Ectodermal cell (in vitro differentiated cells): ENCODE measurements at regions not wholly inside any gene's neighbourhood (a gene's known extent, or its start where the extent isn't known, plus 50 kb on each side); places are given as distances from the start of the nearest gene placed in this dataset.

Source experiments
- H3K27ac ChIP-seq: 2 replicates; pipeline ENCODE4 v1.7.0; 2013; ENCODE audit warnings: mild to moderate bottlenecking, low read depth, low read length; ENCODE audit not compliant: insufficient read depth, poor library complexity, severe bottlenecking
- H3K27me3 ChIP-seq: 2 replicates; pipeline ENCODE4 v1.7.0; 2013; ENCODE audit warnings: mild to moderate bottlenecking, low read length; ENCODE audit not compliant: insufficient read depth, control insufficient read depth, poor library complexity, severe bottlenecking
- H3K36me3 ChIP-seq: one replicate; pipeline ENCODE4 v1.7.0; 2013; ENCODE audit warnings: low read length; ENCODE audit not compliant: control insufficient read depth, insufficient read depth
- H3K4me1 ChIP-seq: one replicate; pipeline ENCODE4 v1.7.0; 2013; ENCODE audit warnings: low read length; ENCODE audit not compliant: control insufficient read depth, insufficient read depth
- H3K4me3 ChIP-seq: 2 replicates; pipeline ENCODE4 v1.7.0; 2013; ENCODE audit warnings: low read depth, low read length, control low read depth; ENCODE audit not compliant: insufficient read depth
- H3K9me3 ChIP-seq: 2 replicates; pipeline ENCODE4 v1.7.0; 2013; ENCODE audit warnings: mild to moderate bottlenecking, low read length, moderate library complexity; ENCODE audit not compliant: control insufficient read depth
- WGBS, 2 experiments: methylation state at CpG; one replicate each; pipeline ENCODE4 v1.1.7; 2013; ENCODE audit warnings: missing lambda C conversion rate in 2 of 2; 5-methylcytosine and 5-hydroxymethylcytosine counted together

DNA sequence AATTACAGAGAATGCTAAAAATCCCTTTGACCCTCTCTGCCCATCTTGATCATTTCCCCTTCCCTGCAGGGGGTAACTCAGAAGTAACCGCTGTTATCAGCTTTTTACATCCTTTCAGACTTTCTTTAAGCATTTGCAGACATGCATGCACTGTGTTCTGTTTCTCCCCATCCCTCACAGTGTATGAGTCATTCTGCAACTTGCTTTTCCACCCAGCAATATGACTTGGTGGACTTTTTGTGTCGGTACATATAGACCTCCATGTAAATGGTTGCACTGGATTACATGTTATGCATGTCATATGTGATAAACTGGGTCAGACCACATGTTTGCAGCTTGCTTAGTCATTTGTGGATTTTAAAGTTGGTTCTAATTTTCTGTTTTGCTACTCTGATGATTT lies 87.7 kb upstream of the NECTIN1 start:
- H3K36me3 ChIP-seq, result no peaks in the 10 kb centered on the region

DNA sequence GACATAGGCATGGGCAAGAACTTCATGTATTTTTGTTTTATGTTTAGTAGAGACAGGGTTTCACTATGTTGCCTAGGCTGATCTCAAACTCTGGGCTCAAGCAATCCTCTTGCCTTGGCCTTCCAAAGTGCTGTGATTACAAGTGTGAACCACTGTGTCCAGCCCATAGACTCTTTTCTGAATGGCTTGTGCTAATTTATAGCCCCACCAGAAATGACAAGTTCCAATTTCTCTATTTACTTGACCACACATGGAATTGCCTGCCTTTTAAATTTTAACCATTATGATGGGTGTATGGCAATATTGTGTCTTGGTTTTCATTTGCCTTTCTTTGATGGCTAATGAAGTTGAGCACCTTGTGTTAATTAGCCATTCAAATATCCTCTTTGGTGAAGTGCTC lies 85.8 kb upstream of the NECTIN1 start:
- Histone ChIP-seq H3K9me3 (no peaks in the 10 kb centered on the region), H3K27ac (no peak overlapping the region), H3K4me1 (peaks cover 5% of the 10 kb centered on the region), H3K36me3 (no peaks in the 10 kb centered on the region), H3K27me3 (no peaks in the 10 kb centered on the region), H3K4me3 (no peak overlapping the region)

More for the DNA sequence above, 87.7 kb upstream of the NECTIN1 start:
- H3K4me3 ChIP-seq, result no peak overlapping the region
- no peaks in the 10 kb centered on the region for H3K27me3 ChIP-seq
- no peak overlapping the region for H3K27ac ChIP-seq
- H3K9me3 ChIP-seq, result no peaks in the 10 kb centered on the region
- 53 to 61% methylated on average over 2 of the region's 2 CpGs for WGBS, 2 experiments
- peaks cover 5% of the 10 kb centered on the region for H3K4me1 ChIP-seq

DNA sequence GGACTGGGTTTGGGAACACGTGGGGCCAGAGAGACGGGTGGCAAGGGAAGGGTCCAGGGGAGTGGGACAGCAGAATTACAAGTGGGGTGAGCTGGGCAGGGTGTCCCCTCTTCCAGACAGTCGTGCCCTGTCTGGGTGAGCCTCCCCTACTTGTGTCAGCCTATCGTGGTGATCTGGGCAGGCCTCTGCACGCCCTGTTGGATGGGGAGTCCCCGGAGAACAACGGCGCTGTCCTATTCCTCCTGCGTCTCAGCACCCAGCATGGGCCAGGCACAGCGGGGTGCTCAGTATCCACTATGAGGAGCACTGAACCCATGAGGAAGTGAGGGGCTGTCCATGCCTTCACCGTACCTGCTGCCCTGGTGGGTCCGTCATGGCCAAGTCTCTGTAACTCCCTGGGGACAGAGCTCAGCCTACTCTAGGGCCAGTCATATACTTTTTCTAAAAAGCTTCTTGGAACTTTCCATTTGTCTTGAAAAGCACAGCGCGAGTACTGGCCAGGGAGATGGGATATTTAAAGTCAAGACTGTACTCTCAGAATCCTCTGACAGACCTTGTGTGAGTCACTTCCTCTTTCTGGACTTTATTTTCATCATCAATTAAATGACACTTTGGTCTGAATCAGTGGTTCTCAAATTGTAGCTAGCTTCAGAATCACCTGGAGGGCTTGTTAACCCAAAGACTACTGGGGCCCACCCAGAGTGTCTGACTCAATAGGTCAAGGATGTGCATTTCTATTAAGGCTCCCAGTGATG lies 81.7 kb upstream of the NECTIN1 start:
- no peaks in the 10 kb centered on the region for H3K4me1 ChIP-seq
- H3K4me3 ChIP-seq, result no peak overlapping the region
- WGBS, 2 experiments, result 93 to 94% methylated on average over 14 of the region's 14 CpGs
- no peaks in the 10 kb centered on the region for H3K27me3 ChIP-seq
- H3K9me3 ChIP-seq, result no peaks in the 10 kb centered on the region
- H3K27ac ChIP-seq, result no peak overlapping the region
- H3K36me3 ChIP-seq, result no peaks in the 10 kb centered on the region

DNA sequence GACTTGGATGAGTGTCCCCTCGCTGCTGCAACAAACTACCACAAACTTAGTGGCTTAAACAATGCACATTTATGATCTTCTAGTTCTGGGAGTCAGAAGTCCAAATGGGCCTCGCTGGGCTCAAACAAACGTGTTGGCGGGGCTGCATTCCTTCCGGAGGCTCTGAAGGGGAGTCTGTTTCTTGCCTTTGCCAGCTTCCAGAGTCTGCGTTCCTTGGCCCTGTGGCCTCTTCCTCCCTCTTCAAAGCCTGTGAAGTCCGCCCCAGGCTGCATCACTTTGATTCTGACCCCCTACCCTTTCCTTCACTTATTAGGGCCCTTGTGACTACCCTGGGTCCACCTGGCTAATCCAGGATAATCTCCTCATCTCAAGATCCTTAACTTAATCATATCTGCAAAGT lies 80.3 kb upstream of the NECTIN1 start:
- Histone ChIP-seq H3K27ac (no peak overlapping the region), H3K36me3 (no peaks in the 10 kb centered on the region), H3K27me3 (no peaks in the 10 kb centered on the region), H3K4me3 (no peak overlapping the region), H3K9me3 (no peaks in the 10 kb centered on the region), H3K4me1 (no peaks in the 10 kb centered on the region)
- 88% methylated on average over 7 of the region's 7 CpGs for WGBS, 2 experiments

DNA sequence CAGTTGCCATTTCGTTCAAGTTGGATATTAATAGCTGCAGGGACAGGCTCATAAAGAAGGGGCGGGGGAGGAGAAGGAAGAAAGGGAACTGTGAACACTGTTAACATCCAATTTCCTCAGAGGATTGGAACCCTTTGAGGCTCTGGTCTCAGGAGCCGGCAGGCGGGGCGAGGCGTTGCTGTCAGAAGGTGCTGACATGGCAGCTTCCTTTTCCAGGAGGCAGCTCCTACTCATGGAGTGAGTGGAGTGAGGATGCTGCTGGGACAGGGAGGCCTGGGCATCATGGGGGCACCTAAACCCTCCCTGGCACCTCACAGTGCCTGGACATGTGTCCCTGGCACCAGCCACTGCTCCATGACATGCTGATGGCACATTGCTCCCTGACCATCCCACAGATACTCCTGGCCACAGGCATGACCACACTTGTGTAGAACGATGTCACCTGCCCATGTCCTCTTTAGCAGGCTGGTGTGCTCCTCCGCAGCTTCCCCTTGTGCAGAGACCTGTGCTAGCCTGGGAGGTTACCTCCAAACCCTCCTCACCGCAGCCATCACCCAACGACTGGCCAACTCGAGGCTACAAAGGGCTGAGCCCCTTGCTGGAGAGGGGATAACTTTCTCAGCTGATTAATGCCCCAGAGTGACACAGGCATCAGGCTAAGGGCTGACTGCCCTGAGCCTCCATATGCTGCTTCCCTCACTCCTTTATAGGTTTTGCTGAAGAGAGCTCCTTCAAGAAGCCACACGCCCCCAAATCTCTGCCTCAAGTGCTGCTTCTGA lies 79.6 kb upstream of the NECTIN1 start:
- H3K4me3 ChIP-seq, result no peak overlapping the region
- H3K36me3 ChIP-seq, result no peaks in the 10 kb centered on the region
- WGBS, 2 experiments, result 88 to 89% methylated on average over 12 of the region's 12 CpGs
- H3K27me3 ChIP-seq, result no peaks in the 10 kb centered on the region
- H3K27ac ChIP-seq, result no peak overlapping the region
- no peaks in the 10 kb centered on the region for H3K4me1 ChIP-seq
- H3K9me3 ChIP-seq, result no peaks in the 10 kb centered on the region

DNA sequence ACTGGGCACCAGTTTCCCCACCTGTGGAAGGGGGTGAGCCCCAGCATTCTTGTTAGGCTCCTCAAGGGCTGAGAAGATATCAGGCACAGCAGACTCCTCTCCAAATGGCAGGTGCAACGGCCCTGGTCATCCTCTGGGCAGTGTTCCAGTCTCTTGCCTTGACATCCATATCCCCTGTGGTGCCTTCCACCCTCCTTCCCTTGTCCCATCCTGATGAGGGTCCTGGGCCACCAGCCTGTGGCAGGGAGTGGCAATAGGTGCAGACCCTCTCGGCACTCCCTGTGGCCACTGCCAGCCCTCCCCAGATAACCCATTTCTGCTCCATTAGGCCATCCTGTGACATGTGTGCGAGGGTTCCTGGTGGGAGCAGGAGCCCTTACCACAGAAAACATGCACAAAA lies 78.8 kb upstream of the NECTIN1 start:
- no peak overlapping the region for H3K4me3 ChIP-seq
- H3K27ac ChIP-seq, result no peak overlapping the region
- H3K4me1 ChIP-seq, result no peaks in the 10 kb centered on the region
- WGBS, 2 experiments, result 94% methylated on average over 3 of the region's 3 CpGs
- H3K36me3 ChIP-seq, result no peaks in the 10 kb centered on the region
- no peaks in the 10 kb centered on the region for H3K9me3 ChIP-seq
- H3K27me3 ChIP-seq, result no peaks in the 10 kb centered on the region

DNA sequence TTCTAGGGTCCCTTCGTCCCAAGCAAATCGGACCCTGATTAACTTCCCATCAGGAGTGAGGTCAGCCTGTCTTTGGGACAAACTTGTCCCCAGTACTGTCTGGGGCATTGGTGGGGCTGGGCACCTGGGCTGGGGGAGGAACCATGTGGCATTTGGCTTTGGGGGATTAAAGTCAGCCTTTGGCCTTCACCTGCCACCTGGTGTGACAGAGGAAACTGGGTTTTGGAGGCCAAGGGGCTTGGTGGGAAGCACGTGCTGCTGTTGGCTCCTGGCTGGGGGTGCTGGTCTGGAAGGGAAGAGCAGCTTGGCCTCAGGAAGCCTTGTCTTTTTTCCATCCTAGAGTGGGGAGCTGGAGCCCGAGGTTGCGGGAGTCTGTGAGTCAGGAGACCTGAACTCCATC lies 78.4 kb upstream of the NECTIN1 start:
- Histone ChIP-seq H3K4me1 (no peaks in the 10 kb centered on the region), H3K27me3 (no peaks in the 10 kb centered on the region), H3K27ac (no peak overlapping the region), H3K4me3 (no peak overlapping the region), H3K36me3 (no peaks in the 10 kb centered on the region), H3K9me3 (no peaks in the 10 kb centered on the region)
- 94% methylated on average over 5 of the region's 5 CpGs for WGBS, 2 experiments

DNA sequence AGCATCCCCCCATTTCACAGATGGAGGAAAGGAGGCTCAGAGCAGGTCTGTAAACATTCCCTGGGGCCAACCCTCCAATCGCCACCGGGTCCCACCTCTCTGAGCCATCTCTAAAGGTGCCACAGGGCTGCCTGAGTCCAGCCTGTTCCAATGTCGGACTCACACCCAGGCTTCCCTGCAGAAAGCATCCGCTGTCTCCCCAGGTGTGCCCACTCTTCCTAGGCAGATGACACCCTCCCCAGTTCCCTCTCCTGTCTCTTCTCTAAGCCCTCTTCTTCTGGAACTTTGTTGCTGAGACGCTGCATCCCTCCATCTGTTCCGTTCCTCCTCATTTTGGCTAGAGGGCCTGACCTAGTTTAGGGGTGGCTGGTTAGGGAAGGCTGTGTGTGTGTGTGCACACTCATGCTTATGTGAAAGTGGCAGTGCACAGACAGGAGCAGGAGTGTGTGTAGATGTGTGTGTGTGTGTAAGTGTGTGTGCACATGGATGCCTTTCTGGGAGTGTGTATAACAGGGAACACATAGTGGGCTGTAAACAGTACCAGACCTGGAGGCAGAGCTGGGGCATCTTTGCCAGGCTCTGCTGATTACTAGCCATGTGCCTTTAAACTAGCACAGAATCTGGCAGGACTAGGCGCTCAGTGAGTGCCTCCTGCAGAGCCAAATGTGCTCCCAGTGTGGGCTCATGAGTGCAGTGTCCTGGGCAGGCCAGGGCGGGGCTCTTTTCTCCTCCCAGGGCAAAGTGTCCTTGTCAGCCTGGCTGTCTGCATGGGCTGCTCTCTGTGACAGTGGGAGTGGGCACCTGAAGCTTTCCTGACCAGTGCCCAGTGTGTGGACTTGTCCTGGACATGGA lies 77.3 kb upstream of the NECTIN1 start:
- no peaks in the 10 kb centered on the region for H3K36me3 ChIP-seq
- no peak overlapping the region for H3K27ac ChIP-seq
- 86 to 93% methylated on average over 8 of the region's 8 CpGs for WGBS, 2 experiments
- H3K4me3 ChIP-seq, result no peak overlapping the region
- H3K27me3 ChIP-seq, result no peaks in the 10 kb centered on the region
- no peaks in the 10 kb centered on the region for H3K4me1 ChIP-seq
- H3K9me3 ChIP-seq, result no peaks in the 10 kb centered on the region

DNA sequence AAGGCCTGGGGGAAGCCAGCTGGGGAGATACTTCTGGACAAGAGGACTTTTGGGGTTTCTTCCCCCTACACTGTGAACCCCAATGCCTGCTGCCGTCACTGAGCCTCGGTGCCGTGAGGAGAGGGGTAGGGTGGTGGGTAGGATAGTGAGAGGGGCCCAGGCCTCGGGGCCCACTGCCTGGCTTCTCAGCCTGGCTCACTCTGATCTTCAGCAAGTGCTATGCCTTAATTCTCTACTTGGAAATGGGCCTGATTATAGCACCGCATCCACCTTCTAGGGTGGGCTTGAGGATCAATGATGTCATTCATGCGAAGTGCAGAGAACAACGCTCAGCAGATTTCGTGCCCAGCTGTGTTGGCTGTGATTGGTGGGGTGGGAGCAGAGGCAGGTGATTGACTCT lies 76.7 kb upstream of the NECTIN1 start:
- WGBS, 2 experiments, result 95 to 96% methylated on average over 7 to 8 of the region's 8 CpGs
- no peak overlapping the region for H3K27ac ChIP-seq
- H3K9me3 ChIP-seq, result no peaks in the 10 kb centered on the region
- H3K4me3 ChIP-seq, result no peak overlapping the region
- H3K4me1 ChIP-seq, result no peaks in the 10 kb centered on the region
- no peaks in the 10 kb centered on the region for H3K27me3 ChIP-seq
- H3K36me3 ChIP-seq, result no peaks in the 10 kb centered on the region

DNA sequence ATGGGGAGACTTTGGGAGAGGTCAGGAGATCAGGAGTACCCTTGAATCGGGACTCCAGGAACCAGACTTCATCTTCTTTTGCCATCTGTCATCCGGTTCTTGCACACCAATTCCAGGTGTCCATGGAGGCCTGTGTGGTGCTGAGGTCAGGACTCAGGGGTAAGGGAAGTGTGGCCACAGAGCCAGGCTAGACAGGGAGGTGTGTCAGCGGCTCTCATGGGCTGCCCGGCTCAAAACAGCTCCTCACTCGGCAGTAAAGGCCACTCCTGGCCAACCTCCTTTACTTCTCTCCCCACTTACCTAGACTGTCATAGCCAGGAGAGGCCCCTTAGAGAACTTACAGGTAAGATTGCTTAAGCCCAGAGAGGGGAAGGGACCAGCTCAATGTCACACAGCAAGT lies 75.7 kb upstream of the NECTIN1 start:
- Histone ChIP-seq H3K4me3 (no peak overlapping the region), H3K36me3 (no peaks in the 10 kb centered on the region), H3K27me3 (no peaks in the 10 kb centered on the region), H3K27ac (no peak overlapping the region), H3K9me3 (no peaks in the 10 kb centered on the region), H3K4me1 (no peaks in the 10 kb centered on the region)
- 89 to 92% methylated on average over 5 of the region's 5 CpGs for WGBS, 2 experiments
